NCI-H1417 treated with DMSO at 0.1 percent for 48 hours (cell line): ENCODE measurements at regions not wholly inside any gene's neighbourhood (a gene's known extent, or its start where the extent isn't known, plus 50 kb on each side); places are given as distances from the start of the nearest gene placed in this dataset.

Source experiments
- DNase-seq: peaks from one replicate; lab custom pipeline; 2025; lab: John Stamatoyannopoulos, UW

DNA sequence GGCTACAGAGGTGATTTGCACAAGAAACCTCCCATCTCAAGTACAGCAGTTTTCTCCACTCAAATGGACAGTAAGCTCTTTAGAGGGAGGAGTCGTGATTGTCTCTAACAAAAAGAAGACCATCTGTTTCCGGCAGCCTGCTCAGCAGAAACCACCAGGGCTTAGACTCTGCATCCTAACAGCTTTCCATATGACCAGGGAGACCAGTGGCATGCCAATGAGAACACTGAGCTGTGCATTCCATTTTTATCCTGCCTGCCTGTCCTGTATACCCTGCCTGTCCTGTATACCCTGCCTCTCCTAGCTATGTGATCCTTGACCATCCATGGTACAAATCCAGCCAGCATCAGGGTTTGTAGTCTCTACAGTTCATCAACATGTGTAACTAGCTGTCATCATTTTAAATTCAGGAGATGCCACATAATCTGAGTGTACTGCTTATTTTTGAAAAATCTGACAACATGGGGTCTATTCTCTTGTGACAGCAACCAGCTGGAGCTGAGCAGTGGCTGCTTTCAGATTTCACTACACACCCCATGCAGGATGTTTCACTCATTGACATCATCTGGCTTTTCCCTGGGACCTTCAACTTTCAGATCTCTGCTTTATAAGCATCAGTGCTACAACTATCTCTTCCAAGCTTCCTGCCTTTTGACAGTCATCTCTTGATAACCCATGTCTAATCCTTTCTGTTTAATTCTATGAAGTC, 50.5 kb upstream of the POU2AF2 start:
- no peak for DNase-seq

DNA sequence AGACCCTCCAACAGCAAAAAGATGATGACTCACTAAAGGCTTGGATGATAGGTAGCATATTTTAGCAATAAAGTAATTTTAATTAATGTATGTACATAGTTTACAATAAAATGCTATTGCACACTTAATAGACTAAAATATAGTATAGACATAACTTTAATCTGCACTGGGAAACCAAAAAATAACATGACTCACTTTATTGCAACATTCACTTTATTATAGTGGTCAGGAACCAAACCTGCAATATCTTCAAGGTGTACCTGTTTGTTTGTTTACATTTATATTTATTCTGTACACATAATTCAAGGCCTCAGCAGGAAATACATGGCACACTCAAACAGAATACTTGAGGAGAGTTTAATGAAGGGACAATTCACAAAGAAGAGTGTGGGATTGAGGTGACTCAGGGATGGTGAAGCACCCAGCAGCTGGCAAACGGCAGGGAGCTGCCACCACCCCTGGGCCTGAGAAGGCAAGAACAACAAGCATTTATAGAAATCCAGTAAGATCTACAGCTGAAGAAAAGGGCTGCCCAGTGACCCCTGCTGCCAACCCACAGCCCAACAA, 51.5 kb upstream of the POU2AF2 start:
- DNase-seq, result no peak

DNA sequence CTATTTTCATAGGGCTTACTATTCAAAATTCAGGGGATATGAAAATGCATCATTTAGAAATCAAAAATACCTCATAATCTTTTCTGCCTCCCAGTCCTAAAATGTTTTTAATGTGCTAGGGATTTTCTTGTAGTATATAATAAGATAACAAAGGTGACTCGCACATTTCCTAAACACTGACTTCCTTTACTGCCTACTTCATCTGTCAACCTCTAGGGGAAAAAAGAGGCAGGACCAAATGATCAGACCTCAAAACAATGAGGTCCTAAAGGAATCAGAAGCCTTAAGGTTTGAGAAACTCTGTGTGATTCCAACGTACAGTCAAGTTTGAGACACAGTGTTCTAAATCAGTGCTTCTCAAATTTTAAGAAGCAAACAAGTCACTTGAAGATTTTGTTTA, 56.1 kb upstream of the POU2AF2 start:
- no peak for DNase-seq

DNA sequence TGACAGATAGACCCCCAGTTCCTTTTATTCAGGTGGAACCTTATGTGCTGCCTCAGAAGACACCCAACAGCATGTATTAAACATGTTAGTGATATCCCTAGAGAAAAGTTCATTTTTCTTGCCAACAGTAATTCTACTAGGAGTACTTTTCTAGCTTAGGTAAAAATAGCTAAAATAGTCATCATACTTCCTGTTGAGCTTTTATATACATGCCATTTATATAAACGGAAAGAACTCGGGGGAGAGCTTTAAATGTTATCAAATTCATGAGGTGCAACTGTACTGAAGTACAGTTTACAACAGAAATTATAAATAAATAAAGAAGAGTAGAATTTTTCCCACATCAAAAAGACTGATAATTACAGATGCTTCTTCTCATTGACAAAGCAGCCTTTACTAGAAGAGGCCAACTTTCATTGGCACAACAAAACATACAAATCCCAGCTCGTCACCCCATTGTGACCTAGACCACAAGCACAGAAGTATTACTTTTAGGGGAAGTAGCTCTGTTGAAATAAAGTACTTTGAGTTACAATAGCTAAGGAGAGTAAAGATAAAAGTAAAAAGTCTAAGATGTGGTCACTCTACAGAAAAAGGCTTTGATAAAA, 59.1 kb upstream of the POU2AF2 start:
- DNase-seq, result no peak

DNA sequence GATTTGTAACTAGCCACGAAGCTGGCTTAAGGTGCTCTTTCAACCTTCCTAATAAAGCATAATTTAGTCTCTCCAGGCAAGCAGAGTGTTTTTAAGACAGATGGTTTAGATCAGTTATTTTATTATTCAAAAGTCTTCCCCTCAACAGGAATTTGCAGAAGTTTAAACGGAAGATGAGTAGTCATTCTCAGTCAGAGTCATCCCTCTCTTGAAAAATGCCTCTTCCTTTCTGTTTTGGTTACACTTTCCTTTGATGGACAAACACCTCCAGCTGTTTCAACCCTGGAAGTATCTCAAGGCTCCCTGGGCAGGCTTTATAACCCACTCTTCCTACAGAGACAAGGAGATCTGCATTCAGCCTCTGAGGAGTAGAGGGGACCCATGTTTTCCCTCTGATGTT, 60.3 kb upstream of the POU2AF2 start:
- DNase-seq, result no peak

DNA sequence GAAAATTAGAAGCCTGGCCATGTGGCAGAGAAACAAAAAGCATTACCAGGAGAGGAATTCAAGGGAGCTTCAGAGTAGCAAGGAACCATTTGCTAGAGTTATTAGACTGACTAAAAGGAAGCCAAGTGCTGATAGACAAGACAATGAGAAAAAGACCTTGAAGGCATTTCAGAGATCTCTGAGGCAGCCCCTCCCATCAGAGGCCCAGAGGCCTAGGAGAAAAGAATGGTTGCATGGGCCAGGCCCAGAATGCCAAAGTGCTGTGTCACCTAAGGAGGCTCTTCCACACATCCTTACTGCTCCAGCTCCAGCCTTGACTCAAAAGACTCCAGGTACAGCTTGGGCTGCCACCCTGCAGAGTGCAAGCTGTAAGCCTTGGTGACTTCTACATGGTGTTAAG, 61.8 kb upstream of the POU2AF2 start:
- no peak for DNase-seq

DNA sequence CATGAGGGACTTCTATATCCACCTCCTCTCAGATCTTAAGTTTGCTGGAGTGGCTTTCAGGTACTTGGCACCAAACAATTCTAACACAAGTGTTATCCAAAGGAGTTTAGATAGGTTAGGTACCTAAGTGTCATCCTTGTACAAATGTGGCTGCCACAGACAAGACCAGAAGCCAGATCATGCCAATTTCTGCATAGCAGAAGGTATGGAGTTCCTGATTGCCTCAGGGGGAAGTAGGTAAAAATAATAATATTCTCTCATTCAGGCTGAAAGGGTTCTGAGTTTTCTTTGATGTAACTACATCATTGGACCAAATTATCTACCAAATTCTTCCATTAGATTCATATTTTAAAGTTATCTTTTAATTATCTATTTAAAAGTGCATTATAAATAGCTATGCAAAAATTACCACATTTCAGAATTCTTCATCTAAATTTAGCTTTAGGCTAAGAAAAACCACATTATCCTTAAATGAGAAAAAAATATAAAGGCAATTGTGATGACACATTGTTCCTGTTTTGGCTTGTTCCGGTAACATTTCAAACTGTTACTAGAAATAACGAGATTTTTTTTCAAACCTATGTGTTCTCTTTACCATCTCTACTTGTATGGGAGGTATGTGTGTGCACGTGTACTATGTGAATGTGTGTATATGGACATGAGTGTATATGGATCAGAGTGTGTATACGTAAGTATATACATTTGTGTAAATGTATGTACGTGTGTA, 66.2 kb upstream of the POU2AF2 start:
- DNase-seq, result no peak

DNA sequence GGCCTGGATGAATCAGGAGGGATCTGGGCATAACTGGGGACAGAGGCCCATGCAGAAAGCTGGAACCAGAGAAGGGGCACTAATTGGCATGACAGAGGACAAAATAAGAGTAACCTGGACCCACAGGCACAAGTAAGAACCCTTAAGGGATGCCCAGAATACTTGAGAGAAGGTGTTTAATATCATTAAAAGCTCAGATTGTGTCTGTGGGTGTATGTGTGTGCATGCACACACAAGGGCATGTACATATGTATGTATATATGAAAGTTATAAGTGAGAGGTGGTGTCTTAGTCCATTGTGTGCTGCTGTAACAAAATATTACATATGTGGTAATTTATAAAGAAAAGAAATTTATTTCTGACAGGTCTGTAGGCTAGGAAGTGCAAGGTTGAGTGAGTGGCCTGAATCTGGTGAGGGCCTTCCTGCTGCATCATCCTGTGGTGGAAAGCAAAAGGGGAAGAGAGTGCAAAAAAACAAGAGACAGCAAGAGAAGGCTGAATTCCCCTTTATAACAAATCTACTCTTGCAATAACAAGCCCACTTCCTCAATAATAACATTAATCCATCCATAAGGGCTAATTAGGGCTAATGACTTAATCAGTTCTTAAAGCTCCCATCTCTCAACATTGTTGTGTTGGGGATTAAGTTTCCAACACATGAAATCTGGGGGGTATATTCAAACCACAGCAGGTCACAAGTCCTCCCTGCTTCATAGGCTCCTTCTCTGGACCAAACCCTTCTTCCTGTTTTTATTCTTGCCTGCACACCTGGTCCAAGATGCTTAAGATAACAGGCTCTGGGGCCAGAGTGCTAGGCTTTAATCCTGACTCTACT, 68.3 kb upstream of the POU2AF2 start:
- no peak for DNase-seq

DNA sequence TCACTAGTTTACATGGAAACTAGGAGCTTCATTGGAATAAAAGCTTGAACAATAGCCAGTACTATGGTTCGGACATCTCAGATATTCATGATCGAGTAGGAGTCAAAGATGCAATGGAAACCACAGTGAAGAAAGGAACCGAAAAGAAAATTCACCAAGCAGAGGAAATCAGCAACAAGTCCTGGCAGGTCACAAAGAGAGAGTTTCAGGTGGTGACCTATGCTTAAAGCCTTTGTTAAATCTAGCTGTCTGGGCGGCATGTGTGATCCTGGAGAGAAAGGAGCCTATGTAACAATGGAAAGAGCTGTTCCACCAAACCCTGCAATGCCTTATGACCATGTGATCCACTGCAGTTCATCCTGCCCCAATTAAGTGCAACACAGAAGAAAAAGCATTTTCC, 68.9 kb upstream of the POU2AF2 start:
- DNase-seq, result no peak

DNA sequence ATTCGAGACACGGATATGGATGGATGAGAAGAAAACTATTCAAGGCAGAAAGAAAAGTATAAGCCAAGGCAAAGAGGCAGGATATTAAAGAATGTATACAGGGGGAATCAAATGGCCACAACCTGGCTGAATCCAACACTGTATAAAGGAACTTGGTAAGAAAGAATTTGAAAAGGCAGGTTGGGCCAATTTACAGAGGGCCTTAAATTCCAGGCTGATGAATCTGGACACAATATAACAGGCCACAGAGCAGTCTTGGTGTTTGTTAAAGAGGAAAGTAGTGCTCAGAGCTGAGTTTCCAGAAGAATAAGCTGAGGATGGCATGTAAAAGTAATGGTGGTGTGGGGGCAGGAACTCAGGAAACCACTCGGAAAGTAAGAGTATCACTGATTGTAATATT, 72.3 kb upstream of the POU2AF2 start:
- DNase-seq, result no peak

DNA sequence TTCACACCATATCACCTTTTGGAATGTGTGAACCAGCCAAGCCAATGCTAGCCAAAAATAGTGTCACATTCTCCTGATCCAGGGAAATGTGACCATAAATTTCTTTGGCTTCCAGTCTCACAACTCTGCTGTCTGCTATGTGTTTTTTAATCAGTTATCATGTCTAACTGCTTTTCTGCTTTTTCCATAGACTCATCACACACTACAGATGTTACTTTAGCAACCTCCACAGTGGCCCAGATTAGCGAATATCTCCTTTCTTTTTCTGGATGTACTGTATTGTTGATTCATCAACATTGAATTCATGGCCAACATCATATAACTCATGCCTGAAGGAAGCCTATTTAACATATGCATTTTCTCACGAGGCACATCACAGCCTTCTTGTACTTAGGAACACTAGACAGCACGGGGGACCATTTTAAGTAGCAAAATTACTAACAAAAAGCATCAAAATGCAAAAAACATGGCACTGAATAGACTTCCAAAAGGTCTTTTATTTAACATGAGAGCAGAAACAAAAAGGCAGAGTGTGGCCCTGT, 73.1 kb upstream of the POU2AF2 start:
- DNase-seq, result no peak

DNA sequence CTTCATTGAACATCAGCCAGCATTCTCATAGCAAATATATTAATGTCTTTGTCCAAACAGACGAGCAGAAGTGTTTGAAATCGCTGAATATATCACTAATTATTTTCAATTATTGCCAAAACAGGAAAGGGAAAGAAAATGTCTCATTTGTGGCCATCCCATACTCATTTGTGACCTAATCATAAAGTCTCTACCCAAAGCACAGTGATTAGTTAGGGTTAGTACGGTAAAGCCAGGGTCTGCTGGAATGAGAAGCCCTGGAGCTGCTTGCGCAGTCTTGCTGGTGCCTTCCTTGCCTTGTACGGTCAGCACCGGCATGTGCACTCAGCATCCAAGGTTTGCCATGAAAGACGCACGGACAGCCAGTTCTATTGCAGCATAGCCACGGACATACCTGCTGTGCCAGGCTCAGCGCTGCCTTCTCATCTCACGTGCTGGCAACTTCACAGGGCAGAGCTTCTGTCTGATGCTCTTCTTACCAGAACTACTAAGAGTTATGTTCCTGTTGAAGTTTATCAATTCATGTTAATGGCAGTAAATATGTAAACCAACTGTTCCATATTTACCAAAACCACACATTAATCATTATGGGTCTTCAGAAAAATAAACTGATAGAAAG, 74.7 kb upstream of the POU2AF2 start:
- no peak for DNase-seq

DNA sequence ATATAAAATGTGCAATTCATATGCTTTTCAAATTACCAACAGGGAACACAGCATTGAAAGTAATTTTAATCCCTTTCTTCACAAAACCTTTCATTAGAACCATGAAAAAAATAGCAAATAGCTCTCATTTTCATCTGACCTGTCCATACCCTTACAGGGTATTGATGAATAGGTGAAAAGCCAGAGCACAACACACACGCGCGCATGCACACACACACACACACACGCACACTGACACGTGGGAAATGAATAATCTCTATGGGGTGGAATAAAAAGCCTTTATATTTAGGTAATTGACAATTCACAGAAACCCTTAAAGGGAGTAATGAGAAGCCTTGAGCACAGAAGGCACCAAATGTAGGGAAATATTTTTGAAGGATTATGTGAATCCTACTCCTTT, 76.2 kb upstream of the POU2AF2 start:
- DNase-seq, result no peak

DNA sequence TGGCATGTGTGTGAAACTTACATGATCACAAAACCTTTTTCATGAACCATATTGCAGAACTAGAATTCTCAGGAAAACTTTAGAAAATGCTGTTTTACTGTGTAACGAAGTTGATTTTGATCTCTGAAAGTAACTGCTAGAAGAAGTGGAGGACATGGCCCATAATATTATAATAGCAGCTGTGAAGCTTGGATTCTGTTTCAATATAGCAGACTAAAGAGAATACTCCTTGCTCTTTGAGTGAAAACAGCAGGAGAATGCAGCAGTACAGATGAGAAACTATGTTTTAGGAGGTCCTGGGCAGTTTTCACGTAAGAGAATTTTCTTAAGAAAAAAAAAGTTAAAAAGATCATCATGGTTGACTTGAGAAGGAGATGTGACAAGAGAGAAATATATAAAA, 76.7 kb upstream of the POU2AF2 start:
- no peak for DNase-seq

DNA sequence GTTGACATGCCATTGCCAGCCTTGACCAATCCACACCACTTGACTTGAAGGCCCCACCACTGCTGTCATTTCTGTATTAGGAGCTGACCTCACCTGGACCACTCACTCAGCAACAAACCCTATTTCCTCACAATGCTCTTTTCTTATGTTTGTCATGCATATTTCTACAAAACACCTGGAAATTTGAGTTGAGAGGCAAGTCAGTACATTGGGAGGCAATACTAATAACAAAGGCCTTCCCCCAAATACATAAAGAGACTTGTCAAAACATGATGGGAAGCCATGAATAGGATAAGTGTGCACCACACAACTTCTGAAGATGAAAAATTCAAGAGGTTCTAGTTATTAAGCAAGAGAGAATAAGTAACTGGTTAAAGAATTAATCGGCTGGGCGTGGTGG, 77.9 kb upstream of the POU2AF2 start:
- DNase-seq, result no peak

DNA sequence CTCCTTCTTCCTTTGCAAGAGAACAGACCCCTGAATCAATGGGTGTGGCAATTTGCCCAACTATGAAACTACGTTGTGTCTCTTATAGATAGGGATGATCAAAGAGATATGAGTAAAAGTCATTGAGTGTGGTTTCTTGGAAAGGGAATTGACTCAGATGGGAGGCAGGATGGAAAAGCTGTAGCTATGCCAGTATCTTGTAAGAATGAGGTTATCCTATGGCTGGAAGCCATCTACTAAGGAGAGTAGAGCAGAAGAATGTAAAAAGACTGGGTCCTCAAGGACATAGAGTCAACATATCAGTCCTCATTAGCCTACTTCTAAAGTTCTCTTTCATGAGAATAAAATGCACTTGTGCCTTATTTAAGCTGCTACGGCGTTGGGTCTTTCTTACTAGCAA, 78.9 kb upstream of the POU2AF2 start:
- no peak for DNase-seq

DNA sequence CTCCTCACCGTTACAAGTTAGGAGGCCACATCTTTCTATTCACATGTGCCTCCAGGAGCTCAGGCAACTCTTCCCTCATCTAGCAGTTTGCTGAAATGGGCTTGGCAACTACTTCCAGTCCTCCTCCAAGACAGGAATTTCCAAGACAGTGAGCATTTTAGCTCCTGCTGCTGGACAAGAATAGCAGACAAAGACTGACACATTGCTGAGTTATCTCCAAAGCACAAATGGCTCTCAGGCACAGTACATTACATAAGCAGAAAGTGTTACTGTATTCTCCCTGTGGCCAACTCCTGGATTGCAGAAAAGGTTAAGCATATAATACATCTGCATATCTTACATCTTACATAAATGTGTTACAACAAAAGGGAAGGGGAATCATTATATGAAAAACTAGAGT, 83.2 kb upstream of the POU2AF2 start:
- DNase-seq, result no peak

DNA sequence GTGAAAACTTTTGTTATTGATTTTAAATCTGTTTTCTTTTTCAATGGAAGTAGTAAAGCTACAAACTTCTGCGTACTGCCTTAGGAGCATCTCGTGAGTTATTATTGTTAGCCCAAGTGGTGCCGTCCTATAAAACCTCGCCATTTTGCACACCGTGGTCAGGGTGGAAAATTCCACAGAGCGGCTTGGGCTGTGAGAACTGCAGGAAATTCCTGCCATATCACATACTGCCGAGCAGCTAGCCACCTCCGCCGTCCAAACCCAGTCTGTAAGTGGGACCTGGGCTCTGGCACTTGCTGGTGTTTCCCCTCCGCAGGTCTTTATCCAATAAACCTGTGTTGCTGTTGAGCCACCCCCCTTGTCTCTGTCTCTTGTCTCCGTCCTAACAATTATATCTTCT, 88.0 kb upstream of the POU2AF2 start:
- DNase-seq, result no peak

DNA sequence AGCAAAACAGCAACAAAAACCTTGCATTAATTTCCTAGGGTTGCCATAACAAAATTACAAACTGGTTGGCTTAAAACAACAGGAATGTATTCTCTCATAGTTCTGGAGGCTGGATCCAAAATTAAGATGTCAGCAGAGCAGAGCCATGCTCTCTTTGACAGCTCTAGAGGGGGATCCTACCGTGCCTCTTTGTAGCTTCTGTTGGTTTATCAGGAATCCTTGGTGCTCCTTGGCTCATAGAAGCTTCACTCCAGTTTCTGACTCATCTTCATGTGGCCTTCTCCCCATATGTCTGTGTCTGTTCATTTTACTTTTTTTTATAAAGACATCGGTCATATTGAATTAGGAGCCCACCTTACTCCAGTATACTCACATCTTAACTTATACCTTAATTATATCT, 90.5 kb upstream of the POU2AF2 start:
- DNase-seq, result no peak

DNA sequence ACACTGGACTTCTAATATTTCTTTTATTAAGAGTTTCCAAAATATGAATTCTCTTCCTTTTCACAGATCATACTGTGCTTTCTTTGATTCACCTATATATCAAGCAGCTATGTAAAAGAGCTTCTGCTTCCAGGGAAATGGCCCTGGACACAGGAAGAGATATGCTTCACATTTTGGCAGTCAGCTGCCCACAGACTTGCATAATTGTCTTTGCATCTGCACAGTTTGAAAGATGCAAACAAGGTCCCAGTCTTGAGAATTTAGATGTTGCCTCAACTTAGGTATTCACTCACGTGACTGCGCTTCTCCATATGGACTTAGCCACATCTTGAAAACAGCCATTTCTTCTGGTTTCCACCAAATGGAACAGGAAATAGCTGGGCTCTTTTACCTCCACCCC, 92.3 kb upstream of the POU2AF2 start:
- DNase-seq, result no peak

DNA sequence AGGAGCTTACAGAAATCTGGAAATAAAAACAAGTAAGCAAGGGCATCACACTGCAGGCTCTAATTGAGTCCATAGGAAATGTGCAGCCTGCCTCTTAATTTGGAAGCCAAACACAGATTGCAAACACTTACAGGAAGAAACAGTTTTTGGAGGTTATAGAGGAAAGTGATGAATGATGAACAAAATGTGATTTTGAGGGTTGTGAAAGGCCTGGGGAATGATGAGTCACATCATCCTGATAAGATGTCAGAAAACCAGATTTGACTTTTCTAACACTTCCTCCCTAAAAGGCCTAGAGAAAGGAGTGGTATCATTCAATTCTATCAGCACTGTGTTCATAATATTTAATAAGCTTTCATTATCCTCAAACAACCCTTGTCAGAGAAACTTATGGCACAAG, 96.6 kb upstream of the POU2AF2 start:
- DNase-seq, result no peak

DNA sequence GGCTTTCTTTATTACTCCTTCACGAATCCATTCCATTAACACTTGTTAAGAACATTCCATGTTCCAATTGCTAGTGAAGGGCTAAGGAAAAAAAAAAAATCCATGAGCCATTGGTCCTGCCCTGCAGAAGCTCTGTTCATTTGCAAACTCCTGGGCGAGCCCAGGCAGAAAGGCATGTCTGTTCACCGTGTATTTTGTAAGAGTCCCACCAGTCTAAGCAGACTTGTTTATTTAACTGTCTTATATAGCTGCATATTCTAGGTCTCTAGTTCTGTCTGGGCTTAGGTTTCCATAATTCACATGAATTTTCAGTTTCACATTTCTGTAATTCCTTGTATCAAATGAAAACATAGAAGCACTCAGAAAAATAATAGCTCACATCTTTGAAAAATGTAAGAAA, 97.4 kb upstream of the POU2AF2 start:
- no peak for DNase-seq
